H1 (cell line): ENCODE measurements at regions not wholly inside any gene's neighbourhood (a gene's known extent, or its start where the extent isn't known, plus 50 kb on each side); places are given as distances from the start of the nearest gene placed in this dataset.

Experiments used
- CHD2 ChIP-seq: IDR thresholded peaks from 2 replicates; pipeline ENCODE4 v1.6.1; 2012; ENCODE audit warnings: low read length, improper control_type of control experiment
- CTCF ChIP-seq, 3 experiments: IDR thresholded peaks; 1 replicate in 2 of 3; 2 replicates in 1 of 3; pipeline versions ENCODE4 v1.5.1 to v1.6.1; 2011; ENCODE audit warnings: low read length in 3 of 3, mild to moderate bottlenecking in 3 of 3, inconsistent platforms in 2 of 3, low read depth in 1 of 3, moderate library complexity in 1 of 3; ENCODE audit not compliant: insufficient read depth in 1 of 3; ENCODE audit errors: control extremely low read depth in 1 of 3
- EGR1 ChIP-seq: IDR thresholded peaks from 2 replicates; pipeline ENCODE4 v1.6.1; 2011; ENCODE audit warnings: low read depth, low read length, borderline replicate concordance
- GTF2F1 ChIP-seq: IDR thresholded peaks from 2 replicates; pipeline ENCODE4 v1.6.1; 2012; ENCODE audit warnings: low read depth, low read length, improper control_type of control experiment, borderline replicate concordance
- JUN ChIP-seq: IDR thresholded peaks from 2 replicates; pipeline ENCODE4 v1.6.1; 2011; ENCODE audit warnings: low read depth, mild to moderate bottlenecking, improper control_type of control experiment, low read length
- JUND ChIP-seq: IDR thresholded peaks from 2 replicates; pipeline ENCODE4 v1.6.1; 2011; ENCODE audit warnings: mild to moderate bottlenecking, improper control_type of control experiment, low read length
- MAX ChIP-seq: IDR thresholded peaks from 2 replicates; pipeline ENCODE4 v1.6.1; 2012; ENCODE audit warnings: inconsistent platforms
- NRF1 ChIP-seq: IDR thresholded peaks from 2 replicates; pipeline ENCODE4 v1.6.1; 2011; ENCODE audit warnings: mild to moderate bottlenecking, low read depth, low read length, improper control_type of control experiment

- TF ChIP-seq CHD2 (no peak), EGR1 (no peak), MAX (no peak), CTCF (IDR thresholded peaks at IDR 0.05; ENCODE audit: control extremely low read depth in 1 of 3, insufficient read depth in 1 of 3, low read depth in 1 of 3, low read length in 3 of 3) (no peak), JUND (no peak), GTF2F1 (no peak), NRF1 (no peak), JUN (no peak)
Observed at GRCh38 chr11:37474889-37475288, 876.9 kb upstream of the RAG2 start.
